HL-60 (cell line): ENCODE measurements at regions not wholly inside any gene's neighbourhood (a gene's known extent, or its start where the extent isn't known, plus 50 kb on each side); places are given as distances from the start of the nearest gene placed in this dataset.

ENCODE experiments used
- DNase-seq, 2 experiments: peaks; one replicate each; pipeline ENCODE4 v3.0.0-alpha.2; 2010 to 2020; ENCODE audit warnings: low read depth in 1 of 2, low spot score in 1 of 2
- H3K27ac ChIP-seq: fragments of 250-450 bp; sonication (Bioruptor Pico); replicated peaks from 2 replicates; pipeline ENCODE4 v1.5.1; 2020; ENCODE audit warnings: mild to moderate bottlenecking, moderate library complexity
- H3K27me3 ChIP-seq: fragments of 250-450 bp; sonication (Bioruptor Pico); 2 replicates; pipeline ENCODE4 v1.5.1; 2021; ENCODE audit warnings: mild to moderate bottlenecking, moderate library complexity; ENCODE audit not compliant: insufficient read depth, poor library complexity, severe bottlenecking
- H3K4me3 ChIP-seq: replicated peaks from 2 replicates; pipeline ENCODE4 v1.5.1; 2011; ENCODE audit warnings: mild to moderate bottlenecking, control low read depth, low read length; ENCODE audit not compliant: insufficient read depth
- CTCF ChIP-seq: IDR thresholded peaks from one replicate; pipeline ENCODE4 v1.5.1; 2011; ENCODE audit warnings: low read length, control low read depth, inconsistent platforms; ENCODE audit not compliant: insufficient read depth
- GABPA ChIP-seq: IDR thresholded peaks from 2 replicates; pipeline ENCODE4 v1.6.1; 2012; ENCODE audit warnings: low read depth
- POLR2AphosphoS5 ChIP-seq: IDR thresholded peaks from 2 replicates; pipeline ENCODE4 v1.6.1; 2012; ENCODE audit warnings: low read depth
- REST ChIP-seq: IDR thresholded peaks from 2 replicates; pipeline ENCODE4 v1.6.1; 2012; ENCODE audit warnings: low read depth; ENCODE audit not compliant: insufficient replicate concordance
- SPI1 ChIP-seq: IDR thresholded peaks from 2 replicates; pipeline ENCODE4 v1.6.1; 2012; ENCODE audit warnings: low read depth, mild to moderate bottlenecking, borderline replicate concordance

GRCh38 chr22:25392584-25392983 lies 171.9 kb upstream of the GRK3 start:
- DNase-seq: no peak
- TF ChIP-seq POLR2AphosphoS5 (no peak), SPI1 (no peak), GABPA (no peak), REST (no peak), CTCF (no peak)
- Histone ChIP-seq H3K4me3 (no peak overlapping the region), H3K27ac (no peak overlapping the region), H3K27me3 (no peaks in the 10 kb centered on the region)

- H3K27ac ChIP-seq: no peak overlapping the region
- no peak for DNase-seq
- no peak for TF ChIP-seq SPI1
- no peak for TF ChIP-seq CTCF
- no peak for TF ChIP-seq GABPA
- TF ChIP-seq POLR2AphosphoS5: no peak
- no peak for TF ChIP-seq REST
- no peaks in the 10 kb centered on the region for H3K27me3 ChIP-seq
- H3K4me3 ChIP-seq: no peak overlapping the region
Measured at GRCh38 chr22:25393121-25393805, 171.2 kb upstream of the GRK3 start.

- DNase-seq: no peak
- Histone ChIP-seq H3K4me3 (no peak overlapping the region), H3K27me3 (no peaks in the 10 kb centered on the region), H3K27ac (no peak overlapping the region)
- TF ChIP-seq REST (no peak), SPI1 (no peak), POLR2AphosphoS5 (no peak)
Measured at GRCh38 chr22:25395468-25395867, 169.0 kb upstream of the GRK3 start.

GRCh38 chr22:25395915-25396314 lies 168.6 kb upstream of the GRK3 start:
- H3K4me3 ChIP-seq: no peak overlapping the region
- no peak for TF ChIP-seq SPI1
- TF ChIP-seq CTCF: no peak
- no peak for TF ChIP-seq REST
- no peak for TF ChIP-seq GABPA
- no peak for TF ChIP-seq POLR2AphosphoS5
- H3K27ac ChIP-seq: no peak overlapping the region
- H3K27me3 ChIP-seq: no peaks in the 10 kb centered on the region
- DNase-seq: no peak
